ENCODE measurements at regions not wholly inside any gene's neighbourhood (a gene's known extent, or its start where the extent isn't known, plus 50 kb on each side); places are given as distances from the start of the nearest gene placed in this dataset.

GRCh38 chr7:17239683-17240521, 58.5 kb upstream of the AHR start:
- DNase-seq, result no peak

- no peak for DNase-seq
Observed at GRCh38 chr7:17242504-17242903, 55.9 kb upstream of the AHR start.

- no peak for DNase-seq
Observed at GRCh38 chr7:17244786-17245185, 53.7 kb upstream of the AHR start.

GRCh38 chr7:17247357-17247756, 51.1 kb upstream of the AHR start:
- no peak for DNase-seq

GRCh38 chr7:17248527-17248926, 49.9 kb upstream of the AHR start:
- DNase-seq, result no peak

All from T-helper 1 cell (primary cell).